EH (cell line): ENCODE measurements at regions not wholly inside any gene's neighbourhood (a gene's known extent, or its start where the extent isn't known, plus 50 kb on each side); places are given as distances from the start of the nearest gene placed in this dataset.

Experiments
- DNase-seq: peaks from one replicate; pipeline ENCODE4 v3.0.0-alpha.2; 2015; ENCODE audit warnings: low read depth

GRCh38 chr11:122523846-122524805, 131.4 kb upstream of the UBASH3B start:
- DNase-seq: peak; percentile 19

GRCh38 chr11:122521626-122522025, 133.9 kb upstream of the UBASH3B start:
- no peak for DNase-seq

GRCh38 chr11:122517403-122518379, 137.8 kb upstream of the UBASH3B start:
- no peak for DNase-seq

GRCh38 chr11:122516686-122517085, 138.8 kb upstream of the UBASH3B start:
- peak; percentile 25 for DNase-seq

- no peak for DNase-seq
Observed at GRCh38 chr11:122513997-122514396, 141.5 kb upstream of the UBASH3B start.

GRCh38 chr11:122513328-122513727, 142.2 kb upstream of the UBASH3B start:
- DNase-seq: no peak

DNA sequence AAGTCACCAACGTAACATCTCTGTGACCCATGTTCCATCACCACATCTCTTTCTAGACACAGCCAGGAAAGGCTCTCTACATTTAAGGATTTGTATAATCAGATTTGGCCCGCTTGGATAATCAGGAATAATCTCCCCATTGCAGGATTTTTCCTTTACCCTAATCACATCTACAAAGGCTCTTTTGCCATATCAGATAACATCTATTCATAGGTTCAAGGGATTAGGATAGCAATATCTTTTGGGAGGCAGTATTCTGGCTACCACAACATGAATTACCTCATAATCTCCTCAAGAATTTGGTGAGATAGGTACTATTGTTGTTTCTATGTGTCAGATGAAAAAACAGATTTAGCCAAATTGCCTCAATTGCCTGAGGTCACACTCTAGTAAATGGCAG, 142.8 kb upstream of the UBASH3B start:
- no peak for DNase-seq

- DNase-seq: no peak
Observed at GRCh38 chr11:122509899-122510298, 145.6 kb upstream of the UBASH3B start.

DNA sequence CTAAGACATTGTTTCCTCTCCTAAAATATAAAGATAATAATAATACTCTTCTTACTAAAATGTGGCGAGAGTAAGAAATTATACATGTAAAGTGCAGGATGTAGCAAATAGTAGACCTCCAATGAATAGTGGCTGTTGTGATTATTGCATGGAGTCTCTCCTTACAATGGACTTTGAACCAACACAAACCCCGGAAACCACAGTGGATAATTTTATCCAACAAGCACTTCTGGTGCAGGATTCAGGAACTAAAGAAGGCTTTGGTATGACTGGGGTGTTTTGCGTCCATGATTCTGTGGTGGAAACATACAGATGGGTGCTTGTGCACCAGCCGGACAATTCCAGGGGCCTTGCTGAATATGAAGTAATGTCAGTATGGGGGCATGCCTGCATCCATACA, 146.4 kb upstream of the UBASH3B start:
- no peak for DNase-seq

DNA sequence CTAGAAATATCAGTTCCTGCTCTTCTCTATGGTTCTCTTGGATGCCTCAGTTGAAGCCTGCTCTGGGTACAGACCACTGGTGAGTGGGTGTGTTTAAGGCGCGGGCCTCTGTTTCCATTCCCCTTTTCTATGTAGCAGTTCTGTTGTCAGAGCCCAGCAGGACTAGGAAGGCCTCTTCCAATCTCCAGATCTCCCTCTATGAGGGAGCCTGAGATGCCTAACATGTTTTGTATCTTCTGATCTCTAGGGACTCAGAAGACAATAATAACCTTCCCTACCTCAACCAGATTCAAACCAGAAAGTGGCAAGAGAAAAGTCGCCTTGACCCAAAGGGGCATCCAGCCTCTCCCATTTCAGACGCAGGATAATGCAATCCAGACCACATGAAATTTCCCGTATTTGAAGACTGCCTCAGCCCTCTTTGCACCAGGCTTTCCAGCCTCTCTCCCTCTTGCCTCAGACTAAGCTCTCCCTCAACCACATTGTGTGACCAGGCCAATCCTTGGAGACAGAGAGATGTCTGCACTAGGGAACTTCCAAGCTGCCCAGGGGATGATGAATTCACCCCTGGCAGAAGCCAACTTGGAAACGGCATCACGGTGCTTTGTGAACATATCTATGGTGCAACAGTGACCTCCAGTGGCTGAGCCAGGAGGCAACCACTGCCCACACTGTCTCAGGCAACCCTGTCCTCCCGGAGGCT, 150.1 kb upstream of the UBASH3B start:
- DNase-seq: peak; percentile 94

DNA sequence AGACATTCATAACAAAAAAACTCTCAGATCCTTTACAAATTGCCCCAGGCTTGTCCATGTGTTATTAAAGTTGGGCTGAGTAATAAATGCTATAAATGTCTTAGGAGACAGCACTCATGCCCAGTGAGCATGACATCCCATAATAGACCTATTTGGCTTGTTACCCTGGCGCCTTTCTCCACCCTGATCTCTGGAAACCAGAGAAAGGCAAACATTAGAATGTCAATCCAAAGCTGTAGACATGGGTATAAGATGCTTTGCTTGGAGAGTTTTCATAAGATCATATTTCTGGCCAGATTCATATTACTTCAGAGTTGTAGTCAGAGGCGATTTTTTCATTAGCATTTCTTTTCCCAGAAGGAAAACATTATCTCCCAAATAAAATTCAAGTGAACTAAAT, 161.3 kb upstream of the UBASH3B start:
- peak; percentile 80 for DNase-seq

DNA sequence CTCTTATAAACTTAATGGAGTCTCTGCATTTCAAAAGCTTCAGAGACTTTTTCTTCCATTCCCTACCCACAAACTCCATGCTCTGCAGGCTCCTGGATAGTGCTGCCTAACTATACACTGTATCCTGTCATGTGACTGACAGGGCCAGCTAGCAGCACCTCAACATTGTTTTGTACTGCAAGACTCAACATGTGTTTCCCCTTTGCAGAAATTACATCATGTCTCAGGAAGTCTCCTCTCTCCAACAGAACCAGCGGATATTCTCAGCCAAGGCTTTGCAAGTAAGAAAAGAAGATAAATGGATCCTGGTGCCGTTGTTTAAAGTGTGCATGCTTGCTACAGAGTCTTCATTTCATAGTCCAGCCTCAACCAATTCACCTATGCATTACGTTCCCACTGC, 164.0 kb upstream of the UBASH3B start:
- peak; percentile 55 for DNase-seq

- no peak for DNase-seq
Observed at GRCh38 chr11:122488892-122489706, 166.4 kb upstream of the UBASH3B start.

- no peak for DNase-seq
Observed at GRCh38 chr11:122487669-122488068, 167.9 kb upstream of the UBASH3B start.

GRCh38 chr11:122486793-122487495, 168.6 kb upstream of the UBASH3B start:
- DNase-seq: peak; percentile 8

- DNase-seq: peak; percentile 3
Observed at GRCh38 chr11:122478986-122479385, 176.5 kb upstream of the UBASH3B start.

DNA sequence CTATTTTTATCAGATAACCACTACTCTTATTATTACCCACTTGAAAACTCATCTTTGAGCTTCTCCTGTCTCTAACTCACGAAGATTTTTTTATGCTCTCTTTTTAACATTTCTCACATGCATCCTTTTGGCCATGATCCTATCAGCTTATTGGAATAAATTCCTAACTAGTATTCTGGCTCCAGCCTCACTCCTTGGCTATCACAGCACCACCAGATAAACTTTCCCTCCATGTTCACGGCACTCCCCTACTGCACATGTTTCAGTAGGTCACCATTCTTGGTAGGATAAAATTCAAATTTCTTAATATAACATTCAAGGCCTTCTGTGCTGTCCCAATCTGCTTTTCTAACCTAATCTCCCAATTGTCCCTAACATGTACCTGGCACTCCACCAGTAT, 186.6 kb upstream of the UBASH3B start:
- no peak for DNase-seq

- no peak for DNase-seq
Observed at GRCh38 chr11:122463530-122463929, 192.0 kb upstream of the UBASH3B start.

- no peak for DNase-seq
Observed at GRCh38 chr11:122459064-122459463, 196.5 kb upstream of the UBASH3B start.

- no peak for DNase-seq
Observed at GRCh38 chr11:122453586-122453985, 201.9 kb upstream of the UBASH3B start.
